ENCODE measurements at regions not wholly inside any gene's neighbourhood (a gene's known extent, or its start where the extent isn't known, plus 50 kb on each side); places are given as distances from the start of the nearest gene placed in this dataset.

DNA sequence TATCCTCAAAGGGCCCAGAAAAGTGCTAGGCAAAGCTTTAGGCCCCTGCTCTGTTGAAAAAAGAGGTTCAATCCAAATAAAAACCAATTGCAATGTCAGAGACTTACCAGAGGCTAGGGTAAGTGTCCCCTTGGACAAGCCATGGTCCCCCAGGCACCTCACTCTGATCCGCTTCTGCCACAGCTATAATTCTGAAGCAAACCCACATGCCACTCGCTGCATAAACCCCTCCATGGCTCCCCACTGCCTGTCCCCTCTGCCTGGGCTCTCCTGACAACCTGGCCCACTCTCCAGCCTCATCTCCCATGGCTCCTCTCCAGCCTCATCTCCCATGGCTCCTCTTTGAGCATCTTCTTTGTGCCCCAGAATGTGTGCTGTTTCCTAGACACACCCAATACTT lies 169.6 kb upstream of the TLE3 start:
- TF ChIP-seq, protein P1, sequence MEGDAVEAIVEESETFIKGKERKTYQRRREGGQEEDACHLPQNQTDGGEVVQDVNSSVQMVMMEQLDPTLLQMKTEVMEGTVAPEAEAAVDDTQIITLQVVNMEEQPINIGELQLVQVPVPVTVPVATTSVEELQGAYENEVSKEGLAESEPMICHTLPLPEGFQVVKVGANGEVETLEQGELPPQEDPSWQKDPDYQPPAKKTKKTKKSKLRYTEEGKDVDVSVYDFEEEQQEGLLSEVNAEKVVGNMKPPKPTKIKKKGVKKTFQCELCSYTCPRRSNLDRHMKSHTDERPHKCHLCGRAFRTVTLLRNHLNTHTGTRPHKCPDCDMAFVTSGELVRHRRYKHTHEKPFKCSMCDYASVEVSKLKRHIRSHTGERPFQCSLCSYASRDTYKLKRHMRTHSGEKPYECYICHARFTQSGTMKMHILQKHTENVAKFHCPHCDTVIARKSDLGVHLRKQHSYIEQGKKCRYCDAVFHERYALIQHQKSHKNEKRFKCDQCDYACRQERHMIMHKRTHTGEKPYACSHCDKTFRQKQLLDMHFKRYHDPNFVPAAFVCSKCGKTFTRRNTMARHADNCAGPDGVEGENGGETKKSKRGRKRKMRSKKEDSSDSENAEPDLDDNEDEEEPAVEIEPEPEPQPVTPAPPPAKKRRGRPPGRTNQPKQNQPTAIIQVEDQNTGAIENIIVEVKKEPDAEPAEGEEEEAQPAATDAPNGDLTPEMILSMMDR (IDR thresholded peaks at IDR 0.05; ENCODE audit: unreplicated experiment) = no peak

DNA sequence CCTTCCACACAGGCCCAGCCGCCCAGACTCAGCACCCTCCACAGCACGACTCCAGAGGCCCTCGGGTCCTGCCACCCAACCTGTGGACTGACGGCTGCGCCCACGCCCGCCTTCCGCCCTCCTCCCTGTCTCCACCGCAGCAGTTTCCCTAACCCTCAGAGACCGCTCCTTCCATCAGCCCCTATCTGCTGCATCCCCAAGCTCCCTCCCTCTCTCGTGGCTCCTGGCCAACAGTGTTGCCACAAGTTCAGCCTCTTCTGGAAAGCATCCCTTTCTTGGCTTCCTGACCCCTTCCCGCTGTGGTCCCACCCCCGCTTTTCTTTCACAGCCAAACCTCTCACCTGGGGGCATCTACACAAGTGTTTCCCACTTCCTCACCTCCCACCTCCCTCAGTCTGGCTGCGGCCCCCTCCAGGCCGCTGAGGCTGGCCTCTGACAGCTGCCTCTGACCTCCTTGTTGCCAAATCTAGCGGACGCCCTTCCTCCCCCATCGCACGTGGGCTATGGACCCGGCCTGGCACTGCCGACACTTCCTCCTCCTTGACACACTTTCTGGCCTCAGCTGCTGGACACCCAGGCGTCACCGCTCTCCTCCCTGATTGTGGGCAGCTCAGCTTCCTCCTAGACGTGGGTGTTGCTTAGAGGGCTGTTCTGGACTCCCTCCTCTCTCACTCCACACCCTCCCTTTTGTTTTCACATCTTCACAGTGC lies 168.8 kb upstream of the TLE3 start:
- Mint-ChIP-seq H3K36me3 (no peaks in the 10 kb centered on the region), H3K27ac (no peak overlapping the region), H3K27me3 (ENCODE audit: low read depth) (peaks cover 7% of the 10 kb centered on the region), H3K4me1 (peaks cover 72% of the 10 kb centered on the region), H3K9me3 (no peaks in the 10 kb centered on the region), H3K4me3 (no peak overlapping the region)
- TF ChIP-seq, protein P1 (IDR thresholded peaks at IDR 0.05; ENCODE audit: unreplicated experiment) = no peak
- no peak for DNase-seq (ENCODE audit: low spot score in 2 of 2, unreplicated experiment in 2 of 2)

More for the DNA sequence above, 169.6 kb upstream of the TLE3 start:
- peaks cover 72% of the 10 kb centered on the region for H3K4me1 Mint-ChIP-seq
- H3K9me3 Mint-ChIP-seq = no peaks in the 10 kb centered on the region
- no peak overlapping the region for H3K4me3 Mint-ChIP-seq
- no peaks in the 10 kb centered on the region for H3K36me3 Mint-ChIP-seq
- no peak for DNase-seq (ENCODE audit: low spot score in 2 of 2, unreplicated experiment in 2 of 2)
- peaks cover 4% of the 10 kb centered on the region for H3K27me3 Mint-ChIP-seq (ENCODE audit: low read depth)
- H3K27ac Mint-ChIP-seq = no peak overlapping the region

DNA sequence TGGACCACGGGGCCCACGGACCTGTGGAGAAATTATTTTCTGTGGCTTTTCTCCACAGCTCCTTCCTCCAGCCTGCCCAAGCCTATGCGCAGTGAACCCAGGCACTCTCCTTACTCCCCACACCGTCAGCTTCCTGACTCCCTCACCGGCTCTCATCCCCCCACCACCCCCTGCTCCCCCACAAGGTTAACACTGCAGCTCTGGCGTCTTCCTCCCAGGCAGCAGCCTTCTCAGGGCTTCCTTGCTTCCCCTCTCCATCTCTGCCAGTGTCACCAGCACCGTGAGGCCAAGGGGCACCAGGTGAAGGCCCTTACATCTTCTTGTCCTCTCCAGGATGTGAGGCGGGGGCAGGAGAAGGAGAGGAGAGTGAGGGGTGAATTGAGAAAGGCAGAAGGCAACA lies 168.3 kb upstream of the TLE3 start:
- peaks cover 70% of the 10 kb centered on the region for H3K4me1 Mint-ChIP-seq
- no peaks in the 10 kb centered on the region for H3K9me3 Mint-ChIP-seq
- no peak for DNase-seq (ENCODE audit: low spot score in 2 of 2, unreplicated experiment in 2 of 2)
- no peaks in the 10 kb centered on the region for H3K36me3 Mint-ChIP-seq
- no peak overlapping the region for H3K4me3 Mint-ChIP-seq
- TF ChIP-seq, protein P1 (IDR thresholded peaks at IDR 0.05; ENCODE audit: unreplicated experiment) = no peak
- H3K27me3 Mint-ChIP-seq (ENCODE audit: low read depth) = peaks cover 7% of the 10 kb centered on the region
- H3K27ac Mint-ChIP-seq = no peak overlapping the region

DNA sequence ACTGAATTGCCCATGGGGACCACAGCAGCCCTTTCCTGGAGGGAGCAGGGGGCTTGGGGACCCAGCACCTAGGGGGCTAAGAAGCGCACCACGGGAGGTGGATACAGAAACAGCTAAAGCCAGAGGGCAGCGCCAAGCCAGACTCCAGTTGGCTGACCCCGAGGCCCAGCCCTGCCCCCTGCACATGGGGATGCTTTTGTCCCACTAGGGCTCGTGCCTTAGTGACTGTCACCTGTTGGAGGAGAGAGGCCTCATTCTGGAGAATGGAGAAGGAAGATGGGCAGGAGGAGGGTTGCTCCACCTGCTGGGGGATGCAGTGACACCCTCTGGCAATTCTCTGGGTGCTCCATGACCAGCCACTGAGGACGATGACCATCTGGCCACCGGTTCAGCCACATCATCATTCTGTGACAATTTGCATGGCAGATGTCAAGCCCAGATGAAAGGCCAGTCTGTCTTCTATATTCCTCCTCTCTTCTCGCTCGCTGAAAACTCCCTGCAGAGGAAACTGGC lies 167.8 kb upstream of the TLE3 start:
- Mint-ChIP-seq H3K27ac (no peak overlapping the region), H3K9me3 (no peaks in the 10 kb centered on the region), H3K36me3 (no peaks in the 10 kb centered on the region), H3K27me3 (ENCODE audit: low read depth) (peaks cover 7% of the 10 kb centered on the region), H3K4me3 (no peak overlapping the region), H3K4me1 (peaks cover 69% of the 10 kb centered on the region)
- DNase-seq (ENCODE audit: low spot score in 2 of 2, unreplicated experiment in 2 of 2) = no peak
- TF ChIP-seq, protein P1 (IDR thresholded peaks at IDR 0.05; ENCODE audit: unreplicated experiment) = no peak

DNA sequence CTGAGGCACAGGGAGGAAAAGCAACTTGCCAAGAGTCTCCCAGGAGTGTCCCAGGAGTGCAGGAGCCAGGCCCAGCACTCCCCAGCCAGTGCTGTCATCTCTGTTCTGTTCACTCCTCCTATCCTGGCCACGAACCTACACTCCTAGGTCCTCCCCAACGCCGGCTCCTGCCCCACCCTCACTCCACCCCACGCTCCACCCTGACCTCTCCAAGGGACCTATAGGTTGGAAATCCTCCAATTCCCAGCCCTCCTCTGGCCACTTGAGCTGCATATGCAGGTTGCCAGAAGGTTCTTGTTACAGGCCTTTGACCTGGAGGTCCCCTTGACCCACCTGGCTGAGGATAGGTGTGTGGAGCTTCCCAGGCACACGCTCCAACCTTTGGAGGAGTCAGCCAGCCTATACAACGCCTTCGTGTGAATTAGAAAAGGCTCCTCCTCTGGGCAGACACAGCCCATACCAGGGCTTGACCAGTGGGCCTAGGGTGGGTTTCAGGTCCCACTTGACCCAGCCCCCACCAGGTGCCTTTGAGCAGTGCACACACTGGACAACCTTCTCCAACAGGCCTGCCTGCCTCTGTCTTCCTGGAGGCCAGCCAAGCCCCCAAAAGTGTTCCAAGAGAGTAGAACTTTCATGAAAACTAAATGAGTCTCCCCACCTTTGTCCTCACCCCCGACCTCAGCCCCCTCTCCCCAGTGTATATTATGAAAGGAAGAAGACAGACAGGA lies 167.2 kb upstream of the TLE3 start:
- Mint-ChIP-seq H3K4me1 (peaks cover 68% of the 10 kb centered on the region), H3K4me3 (no peak overlapping the region), H3K36me3 (no peaks in the 10 kb centered on the region), H3K27ac (no peak overlapping the region), H3K9me3 (no peaks in the 10 kb centered on the region), H3K27me3 (ENCODE audit: low read depth) (peaks cover 8% of the 10 kb centered on the region)
- TF ChIP-seq, protein P1 (IDR thresholded peaks at IDR 0.05; ENCODE audit: unreplicated experiment) = no peak
- DNase-seq (ENCODE audit: low spot score in 2 of 2, unreplicated experiment in 2 of 2) = no peak
